AG08395 (cell line): ENCODE measurements at regions not wholly inside any gene's neighbourhood (a gene's known extent, or its start where the extent isn't known, plus 50 kb on each side); places are given as distances from the start of the nearest gene placed in this dataset.
"Not testable (repeated sequence)": the region's sequence is repeated elsewhere in the genome, so short reads cannot be mapped to it uniquely, and the experiment has no call there.

Experiments used
- DNase-seq: peaks from one replicate; pipeline ENCODE4 v3.0.0; 2012; ENCODE audit warnings: mixed read lengths, low spot score

- no peak for DNase-seq
These were observed 67.5 kb upstream of the SAMSN1 start for GRCh38 chr21:14613486-14614224.

GRCh38 chr21:14610119-14610518, 64.0 kb upstream of the SAMSN1 start:
- DNase-seq, result not testable (repeated sequence)

- no peak for DNase-seq
These were observed 63.2 kb upstream of the SAMSN1 start for GRCh38 chr21:14609274-14609673.

- DNase-seq, result no peak
These were observed 61.1 kb upstream of the SAMSN1 start for GRCh38 chr21:14607262-14607661.

GRCh38 chr21:14603202-14603601, 57.1 kb upstream of the SAMSN1 start:
- peak; percentile 7 for DNase-seq

- no peak for DNase-seq
These were observed 56.4 kb upstream of the SAMSN1 start for GRCh38 chr21:14602382-14602958.

GRCh38 chr21:14600569-14601297, 54.6 kb upstream of the SAMSN1 start:
- DNase-seq, result no peak

- no peak for DNase-seq
These were observed 52.0 kb upstream of the SAMSN1 start for GRCh38 chr21:14598065-14598464.
